HG03060 (cell line): ENCODE measurements at regions not wholly inside any gene's neighbourhood (a gene's known extent, or its start where the extent isn't known, plus 50 kb on each side); places are given as distances from the start of the nearest gene placed in this dataset.

ENCODE experiments used
- ATAC-seq: cut with Tn5 transposase; IDR thresholded peaks from one replicate; pipeline ENCODE4 v1.9.1; 2021; ENCODE audit warnings: low read depth, moderate number of reproducible peaks; ENCODE audit not compliant: unreplicated experiment

GRCh38 chr6:151699719-151700118 lies 107.8 kb upstream of the ESR1 start:
- ATAC-seq: no peak

GRCh38 chr6:151701911-151702562 lies 105.4 kb upstream of the ESR1 start:
- ATAC-seq: peak; percentile 71

- peak; percentile 53 for ATAC-seq
These were observed 104.4 kb upstream of the ESR1 start for GRCh38 chr6:151702851-151703658.

- ATAC-seq: no peak
These were observed 103.1 kb upstream of the ESR1 start for GRCh38 chr6:151704383-151704782.

- no peak for ATAC-seq
These were observed 101.3 kb upstream of the ESR1 start for GRCh38 chr6:151705993-151706733.

- no peak for ATAC-seq
These were observed 98.2 kb upstream of the ESR1 start for GRCh38 chr6:151709329-151709728.

- ATAC-seq: no peak
These were observed 91.0 kb upstream of the ESR1 start for GRCh38 chr6:151716526-151716932.

- ATAC-seq: no peak
These were observed 88.4 kb upstream of the ESR1 start for GRCh38 chr6:151719070-151719469.

GRCh38 chr6:151721146-151721545 lies 86.3 kb upstream of the ESR1 start:
- no peak for ATAC-seq

GRCh38 chr6:151721671-151722070 lies 85.8 kb upstream of the ESR1 start:
- ATAC-seq: no peak

- ATAC-seq: no peak
These were observed 85.1 kb upstream of the ESR1 start for GRCh38 chr6:151722342-151722741.

- ATAC-seq: peak; percentile 52
These were observed 84.3 kb upstream of the ESR1 start for GRCh38 chr6:151723152-151723551.

- ATAC-seq: no peak
These were observed 77.5 kb upstream of the ESR1 start for GRCh38 chr6:151729829-151730495.

GRCh38 chr6:151730496-151730870 lies 77.0 kb upstream of the ESR1 start:
- no peak for ATAC-seq

GRCh38 chr6:151731313-151731712 lies 76.2 kb upstream of the ESR1 start:
- ATAC-seq: no peak

- ATAC-seq: no peak
These were observed 73.7 kb upstream of the ESR1 start for GRCh38 chr6:151733680-151734320.

GRCh38 chr6:151738267-151738666 lies 69.2 kb upstream of the ESR1 start:
- no peak for ATAC-seq

- no peak for ATAC-seq
These were observed 68.5 kb upstream of the ESR1 start for GRCh38 chr6:151738960-151739359.

GRCh38 chr6:151740820-151741219 lies 66.7 kb upstream of the ESR1 start:
- ATAC-seq: no peak

GRCh38 chr6:151747896-151748295 lies 59.6 kb upstream of the ESR1 start:
- ATAC-seq: no peak
